HepG2 (cell line): ENCODE measurements at regions not wholly inside any gene's neighbourhood (a gene's known extent, or its start where the extent isn't known, plus 50 kb on each side); places are given as distances from the start of the nearest gene placed in this dataset.

Experiments used
- ATAC-seq: fragments of 200-7000 bp; cut with Tn5 transposase; 3 replicates; pipeline ENCODE4 v1.9.1; 2020; ENCODE audit warnings: mild to moderate bottlenecking, moderate library complexity
- BruUV-seq: library from RNA; stranded (reverse); fragments of 400-500 nt; replicated peaks from 2 replicates; lab custom pipeline; 2021; lab: Mats Ljungman, UMichigan
- CTCF ChIA-PET: fragments of 300-600 bp; formaldehyde crosslinking; extraction: SDS; loops from one replicate; lab custom pipeline; 2021; ENCODE audit warnings: low total read pairs, inconsistent platforms, low intra/inter-chr PET ratio; lab: Yijun Ruan, JAX
- POLR2A ChIA-PET: fragments of 350-600 bp; sonication (Branson Sonifier 250); formaldehyde crosslinking; loops from one replicate; lab custom pipeline; 2020; ENCODE audit warnings: antibody characterized with exemption, inconsistent platforms; lab: Yijun Ruan, JAX
- DNase-seq: peaks from one replicate; pipeline ENCODE4 v3.0.0-alpha.2; 2015; ENCODE audit warnings: low spot score
- FAIRE-seq: peaks from 3 replicates; lab custom pipeline; 2011; peaks lifted over from hg19 to GRCh38; lab: Jason Lieb, UNC
- H2AFZ ChIP-seq: one replicate; pipeline ENCODE4 v1.6.1; 2011; ENCODE audit warnings: low read length, inconsistent platforms
- H3K27ac ChIP-seq: fragments of 300-600 bp; 3 replicates; pipeline ENCODE4 v1.8.0; 2011; ENCODE audit warnings: mixed run types, mild to moderate bottlenecking, mixed read lengths, low read length, inconsistent platforms; ENCODE audit not compliant: insufficient read depth; ENCODE audit errors: extremely low read length
- H3K27me3 ChIP-seq, 2 experiments: fragments of 200-600 bp in 1 of 2; 2 replicates in 1 of 2; 3 replicates in 1 of 2; pipeline versions ENCODE4 v1.6.0 to v1.8.0; 2011; ENCODE audit warnings: low read length in 2 of 2, mild to moderate bottlenecking in 2 of 2, moderate library complexity in 2 of 2, inconsistent platforms in 1 of 2; ENCODE audit not compliant: insufficient read depth in 2 of 2, control insufficient read depth in 1 of 2
- H3K36me3 ChIP-seq, 2 experiments: fragments of 200-600 bp in 1 of 2; replicated peaks in 1 of 2; 2 replicates in 1 of 2; 3 replicates in 1 of 2; pipeline versions ENCODE4 v1.5.1 to v1.8.0; 2011; ENCODE audit warnings: low read length in 2 of 2, inconsistent platforms in 1 of 2; ENCODE audit not compliant: insufficient read depth in 2 of 2, control insufficient read depth in 1 of 2
- H3K4me1 ChIP-seq: 2 replicates; pipeline ENCODE4 v1.5.1; 2012; ENCODE audit warnings: low read length, inconsistent platforms; ENCODE audit not compliant: insufficient read depth
- H3K4me2 ChIP-seq: 2 replicates; pipeline ENCODE4 v1.6.0; 2011; ENCODE audit warnings: low read depth, low read length, inconsistent platforms
- H3K4me3 ChIP-seq, 3 experiments: fragments of 200-600 bp in 1 of 3; sonication (generic), shearing (Covaris generic) in 1 of 3; replicated peaks in 1 of 3; 2 replicates each; pipeline ENCODE4 v1.5.1; 2011 to 2016; ENCODE audit warnings: low read length in 3 of 3, inconsistent platforms in 2 of 3, low read depth in 2 of 3, mild to moderate bottlenecking in 2 of 3, control low read depth in 1 of 3, mixed read lengths in 1 of 3; ENCODE audit not compliant: insufficient read depth in 1 of 3
- H3K79me2 ChIP-seq: one replicate; pipeline ENCODE4 v1.6.1; 2011; ENCODE audit warnings: low read length, inconsistent platforms; ENCODE audit not compliant: insufficient read depth
- H3K9ac ChIP-seq: 2 replicates; pipeline ENCODE4 v1.6.0; 2011; ENCODE audit warnings: mild to moderate bottlenecking, low read depth, low read length, inconsistent platforms; ENCODE audit not compliant: insufficient read depth
- H3K9me3 ChIP-seq: 2 replicates; pipeline ENCODE4 v1.5.1; 2012; ENCODE audit warnings: mild to moderate bottlenecking, low read length
- H4K20me1 ChIP-seq: 2 replicates; pipeline ENCODE4 v1.6.0; 2011; ENCODE audit warnings: inconsistent platforms, mild to moderate bottlenecking, low read length, moderate library complexity; ENCODE audit not compliant: insufficient read depth
- ARHGAP35 ChIP-seq: sonication (generic); formaldehyde crosslinking; IDR thresholded peaks from 2 replicates; pipeline ENCODE4 v1.9.0; 2022; ENCODE audit warnings: mild to moderate bottlenecking, inconsistent platforms, moderate library complexity, missing genetic modification reagents, borderline replicate concordance
- CENPX ChIP-seq: sonication (generic); formaldehyde crosslinking; IDR thresholded peaks from 2 replicates; pipeline ENCODE4 v1.9.0; 2021; ENCODE audit warnings: mild to moderate bottlenecking, missing genetic modification reagents, moderate library complexity
- CSRNP1 ChIP-seq: sonication (generic); formaldehyde crosslinking; IDR thresholded peaks from 2 replicates; pipeline ENCODE4 v1.8.1; 2023; ENCODE audit warnings: mild to moderate bottlenecking, missing genetic modification reagents
- MXD1 ChIP-seq: sonication (generic); formaldehyde crosslinking; IDR thresholded peaks from 2 replicates; pipeline ENCODE4 v1.4.0; 2020; ENCODE audit warnings: mild to moderate bottlenecking, missing genetic modification reagents
- NONO ChIP-seq, 2 experiments: fragments of 450-650 bp in 1 of 2; sonication (generic) in 1 of 2; formaldehyde crosslinking in 1 of 2; IDR thresholded peaks in 1 of 2; conservative IDR thresholded peaks in 1 of 2; 2 replicates each; pipeline versions ENCODE4 v1.6.1 to v1.8.0; 2017 to 2022; ENCODE audit warnings: mild to moderate bottlenecking in 1 of 2, missing genetic modification reagents in 1 of 2, moderate library complexity in 1 of 2
- PAF1 ChIP-seq: IDR thresholded peaks from 2 replicates; pipeline ENCODE4 v1.6.1; 2016; ENCODE audit warnings: missing genetic modification reagents, missing compliant biosample characterization
- ZNF747 ChIP-seq: sonication (generic); formaldehyde crosslinking; IDR thresholded peaks from 2 replicates; pipeline ENCODE4 v1.8.1; 2023; ENCODE audit warnings: missing genetic modification reagents, mild to moderate bottlenecking, borderline replicate concordance
- WGBS: methylation state at CpG from one replicate; pipeline ENCODE4 v1.1.6; 2017; ENCODE audit warnings: low lambda C conversion rate; 5-methylcytosine and 5-hydroxymethylcytosine counted together
- in situ Hi-C: cut with HindIII; loops from 2 replicates; pipeline ENCODE4 v1.10.0; 2017; ENCODE audit warnings: low pct_unique_long_range_greater_than_20kb; ENCODE audit not compliant: extremely low pct_ligation_motif_present
- intact Hi-C: fragments of 100-400 bp; cut with micrococcal nuclease; formaldehyde crosslinking; loops from one replicate; pipeline ENCODE4 v1.10.0; 2022; ENCODE audit not compliant: unreplicated experiment

- POLR2A ChIA-PET = no interaction called here
- H3K4me2 ChIP-seq = no peak overlapping the region
- ATAC-seq = no peak
- H3K27me3 ChIP-seq = no peaks in the 10 kb centered on the region
- H4K20me1 ChIP-seq = no peaks in the 10 kb centered on the region
- TF ChIP-seq CSRNP1 (no peak), MXD1 (CRISPR knock-in tag) (no peak), PAF1 (CRISPR knock-in tag) (no peak), NONO (IDR thresholded peaks at IDR 0.05) (no peak), NONO (CRISPR knock-in tag; conservative IDR thresholded peaks at IDR 0.05) (no peak), ARHGAP35 (CRISPR knock-in tag) (no peak), ZNF747 (CRISPR knock-in tag) (no peak), CENPX (CRISPR knock-in tag) (no peak)
- TF ChIP-seq, all 625 proteins: peak for 0
- no peak for DNase-seq
- CTCF ChIA-PET = no interaction called here
- Histone ChIP-seq H3K4me1 (no peaks in the 10 kb centered on the region), H3K36me3 (no peaks in the 10 kb centered on the region), H3K4me3 (no peak overlapping the region), H3K27ac (no peak overlapping the region), H3K79me2 (no peaks in the 10 kb centered on the region), H2AFZ (no peak overlapping the region), H3K9ac (no peak overlapping the region), H3K9me3 (peaks cover 29% of the 10 kb centered on the region)
- no TSS peak for BruUV-seq
- 0% methylated on average over 2 of the region's 2 CpGs for WGBS
- intact Hi-C loops = no loop called here
- FAIRE-seq = no peak
- in situ Hi-C loops = no loop called here
These were observed 481.7 kb downstream of the ZPLD1 start for GRCh38 chr3:102916532-102916931.
